HG02623 (cell line): ENCODE measurements at regions not wholly inside any gene's neighbourhood (a gene's known extent, or its start where the extent isn't known, plus 50 kb on each side); places are given as distances from the start of the nearest gene placed in this dataset.
A peak's percentile ranks its signal among the peaks of the same experiment; 100 is the strongest.
"Not testable (repeated sequence)": the region's sequence is repeated elsewhere in the genome, so short reads cannot be mapped to it uniquely, and the experiment has no call there.

Source experiments
- ATAC-seq: cut with Tn5 transposase; IDR thresholded peaks from one replicate; pipeline ENCODE4 v1.9.1; 2021; ENCODE audit warnings: moderate library complexity; ENCODE audit not compliant: unreplicated experiment

DNA sequence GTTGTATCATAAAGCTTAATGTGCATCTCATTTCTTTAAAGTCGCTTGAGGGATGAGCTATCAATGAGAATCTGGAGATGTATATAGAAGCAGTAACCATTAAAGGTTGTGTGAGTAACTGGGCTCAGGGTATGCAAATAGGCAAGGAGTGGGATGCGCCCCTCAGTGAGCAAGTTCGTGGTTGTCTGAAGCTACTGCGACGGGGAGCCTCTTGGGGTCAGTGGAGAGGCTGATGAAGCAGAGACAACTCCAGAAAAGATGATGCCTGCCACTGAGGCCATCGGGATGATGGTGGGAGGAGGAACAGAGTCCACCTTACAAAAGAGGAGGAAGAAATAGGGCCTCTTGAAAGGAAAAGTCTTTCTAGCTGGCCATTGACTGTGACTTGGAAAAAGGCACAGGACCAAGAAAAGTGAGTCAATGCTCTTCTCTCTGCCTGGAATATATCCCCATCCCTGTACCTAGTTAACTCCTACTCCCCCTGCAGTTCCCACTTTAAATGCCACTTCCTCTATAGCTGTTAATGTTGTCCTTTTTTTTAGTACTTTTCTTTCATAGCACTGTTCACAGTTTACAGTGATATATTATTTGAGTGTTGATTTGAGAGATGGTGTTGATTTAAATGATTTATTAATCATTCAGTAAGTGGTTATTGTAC, 51.4 kb upstream of the LSM6 start:
- peak; percentile 91 for ATAC-seq

DNA sequence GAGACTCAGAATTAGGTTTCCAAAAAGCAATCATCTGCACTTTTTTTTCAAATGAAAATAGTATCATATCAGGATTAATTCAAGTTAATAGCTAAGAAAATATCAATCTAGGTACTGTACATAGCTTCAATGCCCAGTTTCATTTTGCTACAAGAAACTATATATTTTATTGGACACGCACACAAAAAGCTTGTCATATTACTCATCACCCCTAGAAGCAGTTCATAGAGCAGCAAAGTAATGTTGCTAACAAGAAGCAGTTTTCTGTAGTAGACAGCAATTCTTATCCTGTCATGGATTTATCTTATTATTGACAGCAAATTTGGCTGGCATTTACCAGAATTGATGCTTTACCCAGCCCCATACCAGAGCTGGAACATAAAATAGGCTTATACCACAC, 52.3 kb upstream of the LSM6 start:
- ATAC-seq: peak; percentile 13

DNA sequence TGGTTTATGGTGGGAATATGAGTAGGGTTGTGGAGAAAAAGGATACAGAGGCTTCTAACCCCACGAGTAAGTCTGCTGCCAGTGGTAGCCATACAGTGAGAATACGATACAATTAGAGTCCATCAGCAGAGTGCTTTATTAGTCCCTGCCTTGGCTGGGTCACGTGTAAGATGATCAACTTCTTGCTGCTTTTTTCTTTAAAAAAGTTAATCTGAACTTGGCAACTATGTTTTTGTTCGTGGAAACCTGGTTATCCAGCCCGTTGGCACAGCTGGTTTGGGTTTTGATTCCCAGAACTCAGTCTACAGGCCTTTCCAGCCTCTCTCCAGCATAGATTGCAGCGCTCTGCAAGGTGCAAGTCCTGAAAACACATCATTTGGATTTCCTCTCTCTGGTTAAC, 53.1 kb upstream of the LSM6 start:
- no peak for ATAC-seq

DNA sequence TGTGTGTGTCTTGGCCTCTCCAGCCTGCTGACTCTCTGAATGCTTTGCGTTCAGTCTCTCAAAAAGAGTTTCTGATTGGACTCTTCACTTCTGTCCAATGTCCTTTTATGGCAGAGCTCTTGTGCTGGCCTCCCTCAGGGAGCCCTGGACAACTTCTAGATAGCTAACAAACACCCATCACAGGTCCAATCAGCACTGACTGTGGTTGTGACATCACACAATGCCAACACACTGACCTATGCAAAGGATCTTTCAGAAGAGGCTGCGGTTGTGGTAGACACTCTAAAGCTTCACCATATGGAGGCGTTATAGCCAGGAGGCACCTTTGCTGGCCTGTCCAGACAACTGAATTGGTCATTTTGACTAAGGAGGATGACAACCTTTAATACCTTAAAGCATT, 53.8 kb upstream of the LSM6 start:
- ATAC-seq: no peak

DNA sequence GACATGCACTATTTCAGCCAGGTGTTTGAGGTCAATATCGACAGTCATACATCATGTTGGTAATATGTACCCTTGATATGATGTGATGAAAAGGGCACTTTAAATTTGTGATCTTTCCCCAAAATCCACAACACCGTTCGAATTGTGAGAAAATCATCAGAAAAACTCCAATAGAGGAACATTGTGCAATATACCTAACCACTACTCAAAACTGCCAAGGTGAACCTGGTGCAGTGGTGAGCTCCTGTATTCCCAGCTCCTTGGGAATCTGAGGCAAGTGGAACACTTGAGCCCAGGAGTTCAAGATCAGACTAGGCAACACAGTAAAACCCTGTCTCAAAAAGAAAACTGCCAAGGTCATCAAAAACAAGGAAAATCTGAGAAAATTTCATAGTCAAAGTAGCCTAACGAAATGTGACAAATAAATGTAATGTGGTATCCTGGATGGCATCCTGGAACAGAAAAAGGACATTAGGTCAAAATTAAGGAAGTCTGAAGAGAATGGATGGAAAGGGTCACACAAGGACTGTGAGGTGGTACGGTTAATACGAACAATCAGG, 55.6 kb upstream of the LSM6 start:
- no peak for ATAC-seq

GRCh38 chr4:146114066-146114465, 61.5 kb upstream of the LSM6 start:
- ATAC-seq: no peak

- no peak for ATAC-seq
Measured at GRCh38 chr4:146113171-146113570, 62.3 kb upstream of the LSM6 start.

DNA sequence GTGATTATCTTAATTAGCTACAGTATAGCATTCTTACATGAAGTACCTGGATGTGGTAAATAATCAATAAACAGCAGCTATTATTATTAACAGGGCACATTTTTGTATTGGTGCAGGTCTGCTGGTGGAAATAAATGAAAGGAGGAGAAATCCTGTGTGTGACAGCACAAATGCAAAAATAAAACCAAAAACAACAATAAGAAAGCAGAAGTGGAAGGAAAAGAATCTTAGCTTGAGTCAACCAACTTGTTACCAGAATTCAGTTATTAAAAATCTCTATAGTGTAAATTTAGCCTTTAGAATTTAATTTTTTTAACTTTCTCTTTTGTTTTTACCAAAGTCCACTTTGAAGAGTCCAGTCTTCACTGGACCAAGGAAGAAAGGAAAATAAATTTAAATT, 63.1 kb upstream of the LSM6 start:
- ATAC-seq: peak; percentile 47

GRCh38 chr4:146110871-146111485, 64.5 kb upstream of the LSM6 start:
- ATAC-seq: no peak

GRCh38 chr4:146108756-146109155, 66.8 kb upstream of the LSM6 start:
- no peak for ATAC-seq

GRCh38 chr4:146107587-146108240, 67.8 kb upstream of the LSM6 start:
- ATAC-seq: no peak

DNA sequence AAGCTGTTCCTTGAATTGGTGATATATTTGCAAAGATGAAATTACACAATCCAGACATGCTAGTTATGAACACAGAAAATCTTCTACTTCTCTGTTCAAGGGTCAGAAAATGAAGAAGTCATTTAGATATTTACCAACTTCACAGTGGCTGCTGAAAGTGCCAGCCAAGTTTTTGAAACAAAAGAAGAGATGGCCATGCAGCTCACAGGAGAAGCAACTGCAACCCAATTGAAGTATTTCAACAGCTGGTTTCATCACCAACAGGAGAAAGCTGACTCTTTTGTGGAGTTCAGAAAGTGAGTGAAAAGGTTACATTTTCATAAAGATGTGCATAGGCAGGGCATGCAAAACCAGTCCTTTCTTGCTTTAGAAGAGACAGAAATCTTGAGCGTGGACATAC, 70.1 kb upstream of the LSM6 start:
- peak; percentile 36 for ATAC-seq

DNA sequence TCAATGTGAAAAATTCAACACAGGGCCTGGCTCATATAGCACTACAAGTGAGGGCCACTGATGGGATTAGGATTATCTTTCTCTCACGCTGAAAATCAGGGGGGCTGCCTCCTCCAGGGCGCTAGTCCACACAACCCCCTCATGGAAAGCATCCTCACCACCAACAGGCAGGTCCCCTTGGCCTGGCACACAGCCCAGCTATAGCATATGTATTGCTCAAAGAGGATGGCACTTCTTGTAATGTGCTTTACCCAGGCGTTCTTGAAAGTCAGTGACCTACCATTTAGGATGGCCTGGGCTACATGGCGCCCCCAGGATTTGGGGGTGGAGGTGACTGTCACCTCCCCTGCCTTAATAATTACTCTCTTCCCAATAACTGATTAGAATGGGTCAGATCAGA, 71.0 kb upstream of the LSM6 start:
- no peak for ATAC-seq

GRCh38 chr4:146104052-146104451, 71.5 kb upstream of the LSM6 start:
- not testable (repeated sequence) for ATAC-seq

DNA sequence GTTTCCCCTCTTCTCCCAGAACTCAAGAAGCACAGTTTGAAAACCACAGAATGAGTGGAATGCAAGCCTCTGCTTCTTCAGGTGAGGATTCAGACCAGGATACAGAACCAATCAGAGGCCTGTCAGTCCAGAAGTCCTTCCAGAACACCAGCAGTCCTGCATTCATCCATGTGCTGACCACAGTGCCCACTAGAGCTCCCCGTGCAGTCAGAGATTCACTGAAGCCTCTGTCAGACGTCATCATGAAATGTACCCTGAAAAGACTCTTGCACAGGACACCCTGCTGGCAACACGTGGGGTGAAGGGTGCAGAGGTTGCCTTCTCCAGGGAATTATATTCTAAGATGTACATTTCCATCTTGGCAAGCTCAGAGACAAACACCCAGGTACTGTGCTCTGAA, 75.9 kb upstream of the LSM6 start:
- ATAC-seq: no peak

DNA sequence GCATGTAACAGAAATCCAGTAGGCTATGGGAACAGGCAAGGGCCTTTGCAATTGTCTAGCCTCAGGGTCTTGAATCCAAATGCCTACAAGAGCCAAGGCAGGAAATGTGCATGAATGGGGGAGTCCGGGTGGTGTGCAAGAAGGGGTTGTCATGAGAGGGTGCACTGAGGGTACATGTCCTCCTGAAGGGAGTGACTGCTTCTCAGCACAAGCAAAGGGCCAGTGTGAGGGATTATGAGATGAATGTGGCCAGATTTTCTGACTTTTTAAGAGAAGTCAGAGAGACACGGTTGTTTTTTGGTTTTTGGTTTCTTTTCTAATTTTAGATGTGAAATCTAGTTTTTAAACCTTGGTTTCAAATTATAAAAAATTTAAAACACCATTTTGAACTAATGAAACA, 76.5 kb upstream of the LSM6 start:
- ATAC-seq: peak; percentile 50

- ATAC-seq: peak; percentile 73
Measured at GRCh38 chr4:146098397-146098796, 77.1 kb upstream of the LSM6 start.

DNA sequence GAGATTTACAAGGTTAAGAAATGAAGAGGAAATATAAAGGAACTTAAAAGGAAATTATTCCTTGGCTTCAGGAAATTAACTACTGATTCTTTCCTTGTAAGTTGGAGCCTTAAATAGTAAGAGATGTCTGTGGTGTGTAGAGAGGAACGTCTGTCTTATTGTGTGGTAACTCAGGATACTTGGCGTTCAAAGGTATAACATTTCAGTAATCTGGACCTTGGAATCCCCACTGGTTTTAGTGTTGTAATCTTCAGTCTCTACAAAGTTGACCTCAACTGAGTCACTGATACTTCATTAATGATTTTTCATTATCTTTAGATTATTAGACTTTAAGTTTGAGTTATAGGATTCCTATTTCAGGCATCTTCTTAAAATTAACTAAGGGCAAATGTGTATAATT, 79.1 kb upstream of the LSM6 start:
- no peak for ATAC-seq

DNA sequence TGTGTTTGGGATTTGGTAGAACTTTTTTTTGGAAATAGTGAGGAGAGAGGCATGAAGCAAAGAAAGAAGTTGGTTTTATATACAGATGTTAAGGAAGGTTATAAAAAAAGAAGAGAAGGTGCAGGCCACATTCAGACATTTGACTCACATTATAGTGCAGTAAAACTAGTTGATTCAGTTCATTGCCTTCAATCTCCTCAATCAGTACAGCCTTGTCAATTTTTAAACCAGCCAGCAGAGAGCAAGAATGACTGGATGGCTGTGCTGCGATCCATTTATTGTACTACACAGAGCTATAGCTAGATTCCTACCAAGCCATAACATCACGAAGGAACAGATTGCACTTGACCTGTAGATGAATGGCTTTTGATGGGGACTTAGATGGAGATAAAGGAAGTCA, 79.7 kb upstream of the LSM6 start:
- no peak for ATAC-seq

- no peak for ATAC-seq
Measured at GRCh38 chr4:146095091-146095690, 80.3 kb upstream of the LSM6 start.

GRCh38 chr4:146088690-146089089, 86.8 kb upstream of the LSM6 start:
- ATAC-seq: no peak

GRCh38 chr4:146087856-146088255, 87.7 kb upstream of the LSM6 start:
- ATAC-seq: no peak
